ENCODE measurements at regions not wholly inside any gene's neighbourhood (a gene's known extent, or its start where the extent isn't known, plus 50 kb on each side); places are given as distances from the start of the nearest gene placed in this dataset.
"Not testable (repeated sequence)": the region's sequence is repeated elsewhere in the genome, so short reads cannot be mapped to it uniquely, and the experiment has no call there.

DNA sequence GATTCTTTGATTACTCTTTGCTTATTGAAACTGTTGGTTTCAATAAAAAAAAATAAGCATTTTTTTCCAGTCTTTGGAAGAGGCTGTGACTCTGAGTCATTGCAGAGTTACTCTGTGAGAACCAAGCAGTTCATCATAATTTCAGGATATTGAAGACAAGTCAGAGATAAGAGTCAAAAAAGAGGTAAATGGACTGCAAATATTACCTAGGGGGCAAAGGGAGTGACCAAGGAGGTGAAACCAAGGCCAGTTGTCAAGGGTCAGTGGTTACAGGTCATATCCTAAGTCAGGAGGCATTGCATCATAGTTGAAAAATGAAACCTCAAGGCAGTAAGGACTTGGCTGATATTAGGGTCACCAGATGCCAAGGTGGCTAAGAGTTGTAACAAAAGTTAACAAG lies 597.1 kb upstream of the USP24 start:
- H3K9me3 Mint-ChIP-seq: no peaks in the 10 kb centered on the region
- no peak for DNase-seq
- no peak overlapping the region for H3K4me3 Mint-ChIP-seq
- ChIA-PET POLR2A (no interaction called here), CTCF (no interaction called here)
- H3K27ac Mint-ChIP-seq: no peak overlapping the region
- no peaks in the 10 kb centered on the region for H3K36me3 Mint-ChIP-seq (ENCODE audit: low read depth)
- H3K27me3 Mint-ChIP-seq: no peaks in the 10 kb centered on the region
- peaks cover 5% of the 10 kb centered on the region for H3K4me1 Mint-ChIP-seq

DNA sequence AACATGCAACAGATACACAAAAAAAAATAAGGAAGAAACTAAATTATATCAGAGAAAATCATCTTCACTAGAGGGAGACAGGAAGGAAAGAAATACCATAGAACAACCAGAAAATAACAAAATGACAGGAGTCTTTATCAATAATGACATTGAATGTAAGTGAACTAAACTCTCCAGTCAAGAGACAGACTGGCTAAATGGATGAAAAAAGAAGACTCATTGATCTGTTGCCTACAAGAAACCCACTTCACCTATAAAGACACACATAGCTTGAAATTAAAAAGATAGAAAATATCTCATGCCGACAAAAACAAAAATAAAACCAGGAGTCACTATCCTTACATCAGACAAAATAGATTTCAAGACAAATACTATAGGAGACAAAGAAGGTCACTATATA lies 593.1 kb upstream of the USP24 start:
- Mint-ChIP-seq H3K4me3 (no peak overlapping the region), H3K9me3 (peaks cover 5% of the 10 kb centered on the region), H3K36me3 (ENCODE audit: low read depth) (no peaks in the 10 kb centered on the region), H3K4me1 (no peaks in the 10 kb centered on the region), H3K27ac (no peak overlapping the region), H3K27me3 (no peaks in the 10 kb centered on the region)
- POLR2A ChIA-PET: no interaction called here
- no peak for DNase-seq
- CTCF ChIA-PET: no interaction called here

DNA sequence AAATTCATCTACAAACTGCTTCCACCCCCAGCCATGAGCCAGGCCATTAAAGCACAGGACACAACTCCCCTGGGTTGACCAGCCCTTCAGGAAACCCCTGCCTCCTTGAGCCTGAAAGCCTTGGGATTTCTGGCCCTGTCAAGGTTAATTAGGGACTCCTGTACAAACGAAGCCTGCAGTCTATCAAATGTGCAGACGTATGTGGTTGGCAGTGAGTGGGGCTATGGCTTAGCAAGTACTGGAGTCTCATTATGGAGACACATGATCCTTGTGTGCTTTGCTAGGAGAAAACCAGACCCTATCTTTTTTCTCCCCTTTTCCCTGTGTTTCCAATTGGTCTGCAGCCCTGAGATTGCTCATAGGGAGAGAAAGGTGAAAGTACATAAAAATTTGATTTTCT lies 588.3 kb upstream of the USP24 start:
- no peaks in the 10 kb centered on the region for H3K27me3 Mint-ChIP-seq

DNA sequence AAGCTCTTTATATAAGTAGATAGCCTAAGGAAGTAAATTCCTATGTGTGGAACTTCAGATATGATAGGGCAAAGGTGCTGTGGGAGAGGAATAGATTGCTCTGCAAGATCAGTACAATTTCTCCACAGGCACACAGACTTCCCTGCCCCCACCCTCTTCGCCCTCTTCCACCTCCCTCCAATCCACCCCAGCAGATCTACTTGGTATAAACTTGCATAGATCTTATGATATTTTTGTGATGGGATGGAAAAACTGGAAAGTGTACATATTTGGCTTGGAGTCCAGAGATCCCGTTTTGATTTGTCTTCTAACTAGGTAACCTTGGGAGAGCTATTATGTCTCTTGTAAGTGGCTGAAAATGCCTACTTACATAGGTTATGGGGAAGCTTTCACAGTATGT lies 586.3 kb upstream of the USP24 start:
- no peaks in the 10 kb centered on the region for H3K36me3 Mint-ChIP-seq (ENCODE audit: low read depth)
- POLR2A ChIA-PET: no interaction called here
- H3K27ac Mint-ChIP-seq: no peak overlapping the region
- no peak for DNase-seq
- H3K4me1 Mint-ChIP-seq: no peaks in the 10 kb centered on the region
- CTCF ChIA-PET: no interaction called here
- no peak overlapping the region for H3K4me3 Mint-ChIP-seq
- H3K9me3 Mint-ChIP-seq: peaks cover 5% of the 10 kb centered on the region
- no peaks in the 10 kb centered on the region for H3K27me3 Mint-ChIP-seq

More for the DNA sequence above, 588.3 kb upstream of the USP24 start:
- Mint-ChIP-seq H3K4me1 (no peaks in the 10 kb centered on the region), H3K4me3 (no peak overlapping the region), H3K27ac (no peak overlapping the region), H3K9me3 (peaks cover 5% of the 10 kb centered on the region), H3K36me3 (ENCODE audit: low read depth) (no peaks in the 10 kb centered on the region)
- DNase-seq: no peak
- ChIA-PET POLR2A (no interaction called here), CTCF (no interaction called here)

- ChIA-PET POLR2A (no interaction called here), CTCF (no interaction called here)
- Mint-ChIP-seq H3K9me3 (peaks cover under 1% of the 10 kb centered on the region), H3K27me3 (no peaks in the 10 kb centered on the region), H3K4me1 (no peaks in the 10 kb centered on the region), H3K27ac (no peak overlapping the region), H3K36me3 (ENCODE audit: low read depth) (no peaks in the 10 kb centered on the region), H3K4me3 (no peak overlapping the region)
- no peak for DNase-seq
These were observed 585.3 kb upstream of the USP24 start for GRCh38 chr1:55800503-55800902.

GRCh38 chr1:55793856-55794255 lies 578.7 kb upstream of the USP24 start:
- Mint-ChIP-seq H3K27me3 (no peaks in the 10 kb centered on the region), H3K27ac (no peak overlapping the region), H3K9me3 (peaks cover 4% of the 10 kb centered on the region), H3K36me3 (ENCODE audit: low read depth) (no peaks in the 10 kb centered on the region), H3K4me3 (no peak overlapping the region), H3K4me1 (no peaks in the 10 kb centered on the region)
- POLR2A ChIA-PET: no interaction called here
- CTCF ChIA-PET: no interaction called here
- DNase-seq: no peak

GRCh38 chr1:55792870-55793269 lies 577.7 kb upstream of the USP24 start:
- no peaks in the 10 kb centered on the region for H3K36me3 Mint-ChIP-seq (ENCODE audit: low read depth)
- POLR2A ChIA-PET: no interaction called here
- CTCF ChIA-PET: no interaction called here
- peaks cover 4% of the 10 kb centered on the region for H3K9me3 Mint-ChIP-seq
- H3K4me3 Mint-ChIP-seq: no peak overlapping the region
- no peaks in the 10 kb centered on the region for H3K27me3 Mint-ChIP-seq
- no peak for DNase-seq
- no peaks in the 10 kb centered on the region for H3K4me1 Mint-ChIP-seq
- no peak overlapping the region for H3K27ac Mint-ChIP-seq

DNA sequence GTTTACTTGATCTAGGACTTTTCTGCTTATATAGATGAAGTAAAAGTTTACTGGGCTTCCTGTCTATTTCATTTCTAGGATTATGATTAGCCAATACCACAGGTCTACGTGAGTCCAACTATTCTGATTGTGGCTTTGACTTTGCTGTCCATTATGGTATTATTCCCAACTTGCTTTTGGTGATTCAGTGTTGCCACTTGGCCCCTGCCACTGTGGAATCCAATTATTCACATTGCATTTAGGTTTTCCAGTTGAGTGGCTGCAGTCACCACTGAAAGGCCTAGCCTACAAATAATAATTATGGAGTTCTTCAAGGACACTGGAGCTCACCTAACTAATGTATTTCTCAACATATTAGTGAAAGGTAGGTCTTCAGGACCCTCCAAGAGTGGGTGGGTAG lies 574.3 kb upstream of the USP24 start:
- no peak overlapping the region for H3K27ac Mint-ChIP-seq
- no peaks in the 10 kb centered on the region for H3K27me3 Mint-ChIP-seq
- H3K4me1 Mint-ChIP-seq: no peaks in the 10 kb centered on the region
- peaks cover 2% of the 10 kb centered on the region for H3K9me3 Mint-ChIP-seq
- DNase-seq: no peak
- ChIA-PET POLR2A (no interaction called here), CTCF (no interaction called here)
- H3K4me3 Mint-ChIP-seq: no peak overlapping the region
- H3K36me3 Mint-ChIP-seq (ENCODE audit: low read depth): no peaks in the 10 kb centered on the region

- Mint-ChIP-seq H3K27ac (no peak overlapping the region), H3K4me3 (no peak overlapping the region), H3K36me3 (ENCODE audit: low read depth) (no peaks in the 10 kb centered on the region), H3K27me3 (no peaks in the 10 kb centered on the region), H3K4me1 (no peaks in the 10 kb centered on the region), H3K9me3 (peaks cover 2% of the 10 kb centered on the region)
- no peak for DNase-seq
- ChIA-PET POLR2A (no interaction called here), CTCF (no interaction called here)
These were observed 571.2 kb upstream of the USP24 start for GRCh38 chr1:55786396-55786795.

DNA sequence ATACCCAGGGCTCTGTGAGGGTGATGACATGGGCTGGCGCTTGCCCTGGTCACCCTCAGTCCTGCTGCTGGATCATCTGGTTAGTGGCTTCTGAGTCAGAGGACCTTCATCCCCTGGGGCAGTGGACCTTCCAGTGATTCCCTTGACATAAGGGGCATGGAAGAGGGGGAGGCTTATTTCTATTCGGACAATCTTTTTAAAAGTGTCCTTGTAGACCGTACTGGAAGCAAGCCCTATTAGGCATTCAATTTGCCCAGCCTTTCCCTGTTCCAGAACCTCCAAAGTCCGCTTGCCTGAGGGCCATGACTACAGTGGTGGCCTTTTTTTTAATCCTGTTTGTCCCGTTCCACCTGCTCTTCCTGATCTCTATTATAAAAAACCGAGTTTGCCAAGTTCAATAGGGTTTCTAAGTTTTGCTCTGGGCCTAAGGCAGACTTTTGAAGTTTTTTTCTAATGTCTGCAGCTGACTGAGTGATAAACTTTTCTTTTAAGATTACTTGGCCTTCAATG lies 569.8 kb upstream of the USP24 start:
- H3K27ac Mint-ChIP-seq; POLR2A ChIA-PET; H3K27me3 Mint-ChIP-seq; H3K4me1 Mint-ChIP-seq; H3K4me3 Mint-ChIP-seq; DNase-seq; H3K9me3 Mint-ChIP-seq; H3K36me3 Mint-ChIP-seq (ENCODE audit: low read depth); CTCF ChIA-PET: not testable (repeated sequence)

- H3K36me3 Mint-ChIP-seq (ENCODE audit: low read depth): no peaks in the 10 kb centered on the region
- CTCF ChIA-PET: no interaction called here
- H3K4me3 Mint-ChIP-seq: no peak overlapping the region
These were observed 566.8 kb upstream of the USP24 start for GRCh38 chr1:55781944-55782482.

DNA sequence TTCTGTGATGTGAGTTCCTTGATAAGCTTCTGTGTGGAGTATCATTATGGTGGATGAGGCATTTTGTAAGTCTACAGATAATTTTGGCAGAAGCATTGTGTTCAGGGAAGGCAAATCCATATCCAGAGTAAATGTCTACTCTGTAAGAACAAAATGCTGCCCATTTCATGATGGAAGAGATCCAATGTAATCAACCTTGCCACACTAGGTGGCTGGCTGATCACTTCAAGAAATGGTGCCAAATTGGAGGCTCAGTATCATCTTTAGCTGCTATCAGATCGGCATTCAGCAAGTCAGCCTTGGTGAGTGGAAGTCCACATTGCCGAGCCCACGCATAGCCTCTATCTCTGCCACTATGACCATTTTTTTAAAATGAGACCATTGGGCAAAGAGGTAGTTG lies 565.8 kb upstream of the USP24 start:
- CTCF ChIA-PET: no interaction called here
- Mint-ChIP-seq H3K36me3 (ENCODE audit: low read depth) (no peaks in the 10 kb centered on the region), H3K4me1 (no peaks in the 10 kb centered on the region), H3K4me3 (no peak overlapping the region), H3K9me3 (no peaks in the 10 kb centered on the region), H3K27me3 (no peaks in the 10 kb centered on the region), H3K27ac (no peak overlapping the region)
- POLR2A ChIA-PET: no interaction called here
- no peak for DNase-seq

More at GRCh38 chr1:55781944-55782482, 566.8 kb upstream of the USP24 start:
- DNase-seq: no peak
- Mint-ChIP-seq H3K4me1 (no peaks in the 10 kb centered on the region), H3K9me3 (no peaks in the 10 kb centered on the region), H3K27me3 (no peaks in the 10 kb centered on the region), H3K27ac (no peak overlapping the region)
- POLR2A ChIA-PET: no interaction called here

DNA sequence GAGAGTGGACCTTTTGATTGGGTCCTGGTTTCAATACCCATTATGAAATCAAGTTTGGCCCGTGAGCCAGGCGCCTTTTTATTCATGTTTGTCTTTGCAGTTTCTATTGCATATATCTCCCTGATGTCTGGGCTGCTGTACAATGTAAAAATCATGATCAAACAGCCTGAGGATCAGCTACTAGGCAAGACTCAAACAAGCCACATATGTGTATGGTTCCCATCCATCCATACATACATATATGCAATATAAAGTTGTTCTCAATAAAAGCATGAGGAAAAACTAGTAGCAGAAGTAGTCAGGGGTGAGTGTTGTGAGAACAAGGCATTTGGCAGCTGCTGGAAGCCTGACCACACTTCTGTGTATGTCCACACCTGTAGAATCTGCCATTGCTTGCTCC lies 562.4 kb upstream of the USP24 start:
- no peaks in the 10 kb centered on the region for H3K9me3 Mint-ChIP-seq
- no peak for DNase-seq
- no peaks in the 10 kb centered on the region for H3K4me1 Mint-ChIP-seq
- no peaks in the 10 kb centered on the region for H3K27me3 Mint-ChIP-seq
- H3K4me3 Mint-ChIP-seq: no peak overlapping the region
- ChIA-PET CTCF (no interaction called here), POLR2A (no interaction called here)
- no peaks in the 10 kb centered on the region for H3K36me3 Mint-ChIP-seq (ENCODE audit: low read depth)
- H3K27ac Mint-ChIP-seq: no peak overlapping the region

- H3K9me3 Mint-ChIP-seq: no peaks in the 10 kb centered on the region
- ChIA-PET CTCF (no interaction called here), POLR2A (no interaction called here)
- H3K4me1 Mint-ChIP-seq: no peaks in the 10 kb centered on the region
- no peak overlapping the region for H3K4me3 Mint-ChIP-seq
- H3K27ac Mint-ChIP-seq: no peak overlapping the region
- no peaks in the 10 kb centered on the region for H3K36me3 Mint-ChIP-seq (ENCODE audit: low read depth)
- no peaks in the 10 kb centered on the region for H3K27me3 Mint-ChIP-seq
- DNase-seq: no peak
These were observed 559.8 kb upstream of the USP24 start for GRCh38 chr1:55775007-55775406.

DNA sequence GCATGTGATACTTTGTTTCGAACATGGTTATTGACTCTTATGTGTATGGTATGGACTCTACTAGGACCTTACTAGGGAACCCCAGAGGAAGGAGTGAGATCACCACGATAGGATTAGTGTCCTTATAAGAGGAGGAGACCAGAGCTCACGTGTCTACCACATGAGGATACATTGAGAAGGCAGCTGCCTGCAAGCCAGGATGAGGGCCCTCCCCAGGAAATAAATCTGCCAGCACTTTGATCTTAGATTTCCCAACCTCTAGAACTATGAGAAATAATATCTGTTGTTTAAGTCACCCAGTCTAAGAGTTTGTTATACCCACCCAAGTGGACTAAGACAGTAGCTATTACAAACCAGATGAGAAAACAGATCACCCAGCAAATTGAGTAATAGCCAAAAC lies 559.3 kb upstream of the USP24 start:
- no peak overlapping the region for H3K27ac Mint-ChIP-seq
- no peaks in the 10 kb centered on the region for H3K4me1 Mint-ChIP-seq
- CTCF ChIA-PET: no interaction called here
- POLR2A ChIA-PET: no interaction called here
- H3K36me3 Mint-ChIP-seq (ENCODE audit: low read depth): no peaks in the 10 kb centered on the region
- no peaks in the 10 kb centered on the region for H3K27me3 Mint-ChIP-seq
- H3K9me3 Mint-ChIP-seq: no peaks in the 10 kb centered on the region
- H3K4me3 Mint-ChIP-seq: no peak overlapping the region
- DNase-seq: no peak

Measured in activated CD4-positive, alpha-beta T cell treated with anti-CD3 and anti-CD28 coated beads, Interleukin-2, amount 10 ng/mL, durations not matched to agents 7 days and 5 days (primary cell).